ENCODE measurements at regions not wholly inside any gene's neighbourhood (a gene's known extent, or its start where the extent isn't known, plus 50 kb on each side); places are given as distances from the start of the nearest gene placed in this dataset.
"Not testable (repeated sequence)": the region's sequence is repeated elsewhere in the genome, so short reads cannot be mapped to it uniquely, and the experiment has no call there.

DNA sequence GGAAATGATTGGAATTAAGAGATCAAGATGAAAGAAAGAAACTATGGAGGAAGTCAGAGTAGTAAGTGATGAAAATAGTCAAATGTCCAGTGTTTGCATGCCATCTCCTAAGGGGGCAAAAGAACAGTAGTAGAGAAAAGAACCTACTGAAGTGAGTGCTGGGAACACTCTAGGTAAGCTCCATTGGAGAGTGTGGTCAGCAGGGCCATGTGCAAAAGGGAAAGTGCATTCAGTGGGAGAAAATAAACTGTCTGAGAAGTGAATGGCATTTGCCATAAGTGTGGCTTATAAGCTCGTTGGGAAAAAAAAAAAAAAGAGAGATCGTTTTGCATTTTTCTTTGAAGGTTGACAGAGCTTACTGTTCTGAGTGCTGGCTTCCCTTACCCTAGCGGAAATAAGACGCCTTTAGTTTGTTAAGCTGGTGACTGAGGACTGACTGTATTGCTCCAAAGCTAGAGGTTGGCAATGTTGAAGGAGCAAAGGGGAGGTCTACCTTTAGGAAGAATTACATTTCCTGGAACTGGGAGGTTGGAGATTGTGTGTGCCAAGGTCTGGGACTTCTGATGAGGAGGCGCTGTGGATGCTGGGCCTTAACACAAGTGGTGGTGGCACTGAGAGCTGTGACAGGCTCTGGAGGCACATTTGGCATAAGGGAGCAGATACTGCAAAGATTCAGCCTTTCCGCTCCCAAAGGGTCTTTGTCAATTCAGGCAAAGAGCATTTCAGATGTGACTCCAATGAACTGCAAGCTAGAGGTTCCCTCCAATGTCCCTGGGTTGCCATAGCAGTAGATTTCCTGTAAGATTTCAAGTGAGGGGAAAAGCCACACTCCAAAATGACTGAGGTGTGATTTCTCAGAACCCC lies 287.8 kb upstream of the SATB1 start:
- TF ChIP-seq, protein P1, sequence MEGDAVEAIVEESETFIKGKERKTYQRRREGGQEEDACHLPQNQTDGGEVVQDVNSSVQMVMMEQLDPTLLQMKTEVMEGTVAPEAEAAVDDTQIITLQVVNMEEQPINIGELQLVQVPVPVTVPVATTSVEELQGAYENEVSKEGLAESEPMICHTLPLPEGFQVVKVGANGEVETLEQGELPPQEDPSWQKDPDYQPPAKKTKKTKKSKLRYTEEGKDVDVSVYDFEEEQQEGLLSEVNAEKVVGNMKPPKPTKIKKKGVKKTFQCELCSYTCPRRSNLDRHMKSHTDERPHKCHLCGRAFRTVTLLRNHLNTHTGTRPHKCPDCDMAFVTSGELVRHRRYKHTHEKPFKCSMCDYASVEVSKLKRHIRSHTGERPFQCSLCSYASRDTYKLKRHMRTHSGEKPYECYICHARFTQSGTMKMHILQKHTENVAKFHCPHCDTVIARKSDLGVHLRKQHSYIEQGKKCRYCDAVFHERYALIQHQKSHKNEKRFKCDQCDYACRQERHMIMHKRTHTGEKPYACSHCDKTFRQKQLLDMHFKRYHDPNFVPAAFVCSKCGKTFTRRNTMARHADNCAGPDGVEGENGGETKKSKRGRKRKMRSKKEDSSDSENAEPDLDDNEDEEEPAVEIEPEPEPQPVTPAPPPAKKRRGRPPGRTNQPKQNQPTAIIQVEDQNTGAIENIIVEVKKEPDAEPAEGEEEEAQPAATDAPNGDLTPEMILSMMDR (IDR thresholded peaks at IDR 0.05; ENCODE audit: low read depth, low read length): no peak
- H3K4me3 ChIP-seq (replicated peaks in 1 of 2; ENCODE audit: low read depth in 2 of 2, low read length in 2 of 2): no peak overlapping the region
- DNase-seq (ENCODE audit: low read depth in 2 of 2): no peak

DNA sequence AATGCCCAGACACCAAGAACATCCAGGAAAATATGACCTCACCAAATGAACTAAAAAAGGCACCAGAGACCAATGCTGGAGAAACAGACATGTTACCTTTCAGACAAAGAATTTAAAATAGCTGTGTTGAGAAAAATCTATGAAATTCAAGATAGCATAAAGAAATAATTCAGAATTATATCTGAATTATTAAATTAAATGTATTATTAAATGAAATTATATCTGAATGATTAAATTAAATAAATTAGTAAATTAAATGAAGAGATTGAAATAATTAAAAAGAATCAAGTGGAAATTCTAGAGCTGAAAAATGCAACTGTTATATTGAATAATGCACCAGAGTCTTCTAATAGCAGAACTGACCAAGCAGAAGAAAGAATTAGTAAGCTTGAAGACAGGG lies 279.2 kb upstream of the SATB1 start:
- no peak for DNase-seq (ENCODE audit: low read depth in 2 of 2)
- TF ChIP-seq, protein P1 (IDR thresholded peaks at IDR 0.05; ENCODE audit: low read depth, low read length): no peak
- H3K4me3 ChIP-seq (replicated peaks in 1 of 2; ENCODE audit: low read depth in 2 of 2, low read length in 2 of 2): no peak overlapping the region

DNA sequence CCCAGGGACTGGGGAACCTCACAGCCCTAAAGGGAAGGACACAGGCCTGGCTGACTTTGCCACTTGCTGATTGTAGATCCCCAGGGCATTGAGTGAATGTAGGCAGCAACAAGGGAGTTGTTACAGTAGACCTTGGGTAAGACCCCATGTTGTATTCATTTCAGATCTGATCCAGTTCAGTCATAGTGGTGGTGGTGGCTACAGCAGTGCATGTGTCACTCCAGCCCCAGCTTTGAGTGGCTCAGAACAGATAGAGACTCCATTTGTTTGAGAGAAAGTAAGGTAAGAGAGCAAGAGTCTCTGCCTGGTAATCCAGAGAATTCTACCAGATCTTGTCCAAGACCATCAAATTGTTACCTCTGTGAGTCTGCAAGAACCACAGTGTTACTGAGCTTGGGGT lies 278.7 kb upstream of the SATB1 start:
- DNase-seq (ENCODE audit: low read depth in 2 of 2): no peak
- H3K4me3 ChIP-seq (replicated peaks in 1 of 2; ENCODE audit: low read depth in 2 of 2, low read length in 2 of 2): no peak overlapping the region

DNA sequence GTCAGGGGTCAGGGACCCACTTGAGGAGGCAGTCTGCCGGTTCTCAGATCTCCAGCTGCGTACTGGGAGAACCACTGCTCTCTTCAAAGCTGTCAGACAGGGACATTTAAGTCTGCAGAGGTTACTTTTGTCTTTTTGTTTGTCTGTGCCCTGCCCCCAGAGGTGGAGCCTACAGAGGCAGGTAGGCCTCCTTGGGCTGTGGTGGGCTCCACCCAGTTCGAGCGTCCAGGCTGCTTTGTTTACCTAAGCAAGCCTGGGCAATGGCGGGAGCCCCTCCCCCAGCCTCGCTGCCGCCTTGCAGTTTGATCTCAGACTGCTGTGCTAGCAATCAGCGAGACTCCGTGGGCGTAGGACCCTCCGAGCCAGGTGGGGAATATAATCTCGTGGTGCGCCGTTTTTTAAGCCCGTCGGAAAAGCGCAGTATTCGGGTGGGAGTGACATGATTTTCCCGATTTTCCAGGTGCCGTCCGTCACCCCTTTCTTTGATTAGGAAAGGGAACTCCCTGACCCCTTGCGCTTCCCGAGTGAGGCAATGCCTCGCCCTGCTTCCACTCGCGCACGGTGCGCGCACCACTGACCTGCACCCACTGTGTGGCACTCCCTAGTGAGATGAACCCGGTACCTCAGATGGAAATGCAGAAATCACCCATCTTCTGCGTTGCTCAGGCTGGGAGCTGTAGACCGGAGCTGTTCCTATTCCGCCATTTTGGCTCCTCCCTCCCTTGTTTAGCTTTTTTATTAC lies 268.6 kb upstream of the SATB1 start:
- not testable (repeated sequence) for DNase-seq (ENCODE audit: low read depth in 2 of 2); H3K4me3 ChIP-seq (replicated peaks in 1 of 2; ENCODE audit: low read depth in 2 of 2, low read length in 2 of 2)

More for the DNA sequence above, 278.7 kb upstream of the SATB1 start:
- TF ChIP-seq, protein P1 (IDR thresholded peaks at IDR 0.05; ENCODE audit: low read depth, low read length): no peak

DNA sequence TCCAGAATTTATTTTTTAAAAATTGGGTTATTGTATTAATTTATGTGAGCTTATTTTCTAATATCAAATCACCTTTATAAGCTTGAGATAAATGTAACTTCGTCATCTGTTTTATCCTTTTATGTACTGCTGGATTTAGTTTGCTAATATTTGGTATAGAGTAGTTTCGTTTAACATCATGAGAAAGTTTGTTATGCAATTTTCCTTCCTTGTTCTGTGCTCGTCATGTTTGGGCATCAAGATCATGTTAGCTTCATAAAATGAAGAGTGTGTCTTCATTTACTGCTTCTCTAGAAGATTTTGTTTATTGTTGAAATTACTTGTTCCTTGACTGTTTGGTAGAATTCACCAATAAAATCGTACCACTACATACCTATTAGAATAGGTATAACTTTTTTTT lies 262.1 kb upstream of the SATB1 start:
- DNase-seq (ENCODE audit: low read depth in 2 of 2): no peak
- no peak overlapping the region for H3K4me3 ChIP-seq (replicated peaks in 1 of 2; ENCODE audit: low read depth in 2 of 2, low read length in 2 of 2)
- TF ChIP-seq, protein P1 (IDR thresholded peaks at IDR 0.05; ENCODE audit: low read depth, low read length): no peak

DNA sequence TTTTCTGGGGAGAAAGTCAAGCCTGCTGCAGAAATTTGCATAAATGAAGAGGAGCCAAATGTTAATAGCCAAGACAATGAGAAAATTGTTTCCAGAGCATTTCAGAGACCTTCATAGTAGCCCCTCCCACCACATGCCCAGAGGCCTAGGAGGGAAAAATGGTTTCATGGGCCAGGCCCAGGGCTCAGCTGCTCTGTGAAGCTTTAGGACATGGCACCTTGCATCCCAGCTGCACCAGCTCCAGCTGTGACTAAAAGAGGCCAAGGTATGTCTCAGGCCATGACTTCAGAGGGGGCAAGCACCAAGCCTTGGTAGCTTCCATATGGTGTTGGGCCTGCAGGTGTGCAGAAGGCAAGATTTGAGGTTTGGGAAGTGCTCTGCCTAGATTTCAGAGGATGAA lies 258.8 kb upstream of the SATB1 start:
- TF ChIP-seq, protein P1 (IDR thresholded peaks at IDR 0.05; ENCODE audit: low read depth, low read length): no peak
- H3K4me3 ChIP-seq (replicated peaks in 1 of 2; ENCODE audit: low read depth in 2 of 2, low read length in 2 of 2): no peak overlapping the region
- DNase-seq (ENCODE audit: low read depth in 2 of 2): no peak

DNA sequence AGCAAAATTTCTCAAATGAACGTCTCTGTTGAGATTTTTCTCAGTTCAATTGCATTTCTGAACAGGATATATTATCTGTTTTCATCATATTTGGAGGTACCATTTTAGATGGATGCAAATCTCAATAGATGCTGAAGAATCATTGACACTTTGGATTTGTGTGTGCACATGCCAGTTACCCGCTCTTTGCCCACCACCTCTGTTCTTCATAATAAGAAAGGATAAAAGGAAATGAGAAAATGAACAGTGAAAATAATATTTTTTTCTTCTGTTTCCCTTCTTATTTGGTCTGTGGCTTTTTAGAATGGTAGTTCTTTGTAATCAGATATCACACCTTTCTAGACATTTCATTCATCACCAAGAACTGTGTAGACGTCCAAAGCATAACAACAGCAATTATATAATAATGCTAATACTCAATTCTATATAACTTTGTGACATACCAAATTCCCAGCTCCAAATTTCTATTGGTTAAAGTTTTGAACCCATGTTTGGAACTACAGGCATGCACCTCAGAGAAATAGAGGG lies 256.7 kb upstream of the SATB1 start:
- no peak overlapping the region for H3K4me3 ChIP-seq (replicated peaks in 1 of 2; ENCODE audit: low read depth in 2 of 2, low read length in 2 of 2)
- DNase-seq (ENCODE audit: low read depth in 2 of 2): no peak
- TF ChIP-seq, protein P1 (IDR thresholded peaks at IDR 0.05; ENCODE audit: low read depth, low read length): no peak
